Sigmoid colon (tissue), 4 donors: ENCODE measurements at regions not wholly inside any gene's neighbourhood (a gene's known extent, or its start where the extent isn't known, plus 50 kb on each side); places are given as distances from the start of the nearest gene placed in this dataset.

Experiments
- EP300 ChIP-seq, 4 donors: sonication (generic); formaldehyde crosslinking; IDR thresholded peaks; one replicate each; pipeline ENCODE4 v1.6.1; 2017; ENCODE audit warnings: antibody characterized with exemption in 4 of 4
- POLR2A ChIP-seq, 2 donors: fragments of 450-650 bp; IDR thresholded peaks; one replicate each; pipeline ENCODE4 v1.6.1; 2016; ENCODE audit warnings: antibody characterized with exemption in 2 of 2, mild to moderate bottlenecking in 2 of 2, moderate library complexity in 2 of 2
- POLR2AphosphoS5 ChIP-seq, 4 donors: sonication (generic); formaldehyde crosslinking; IDR thresholded peaks; one replicate each; pipeline ENCODE4 v1.6.1; 2017; ENCODE audit warnings: antibody characterized with exemption in 4 of 4
- TF ChIP-seq, protein P1 (sequence below), 4 experiments: fragments of 450-650 bp in 3 of 4; fragments of 200-600 bp in 1 of 4; IDR thresholded peaks; one replicate each; pipeline ENCODE4 v1.5.1; 2016 to 2019; ENCODE audit warnings: antibody characterized with exemption in 4 of 4, mild to moderate bottlenecking in 3 of 4, moderate library complexity in 2 of 4

DNA sequence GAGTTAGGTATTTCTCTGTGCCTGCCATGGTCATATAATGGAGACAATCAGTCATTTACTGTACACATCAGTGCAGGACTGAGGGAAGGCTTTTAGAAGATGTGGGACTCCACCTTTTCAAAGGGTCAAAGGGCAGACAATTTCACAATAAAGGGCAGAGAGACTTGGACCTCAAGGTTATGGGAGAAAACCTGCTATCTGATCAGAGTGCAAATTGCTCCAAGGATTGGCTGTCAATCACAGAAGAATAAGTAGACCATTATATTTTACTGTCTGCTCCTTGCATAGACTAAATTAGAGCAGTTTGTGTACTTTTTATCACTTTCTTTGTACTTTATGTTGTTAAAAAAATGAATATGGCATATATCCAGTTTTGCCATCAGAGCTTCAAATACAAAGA lies 314.9 kb upstream of the ATP11B start:
- TF ChIP-seq POLR2A (IDR thresholded peaks at IDR 0.05) (no peak), POLR2AphosphoS5 (IDR thresholded peaks at IDR 0.05) (no peak), EP300 (IDR thresholded peaks at IDR 0.05) (no peak)
- TF ChIP-seq, protein P1, sequence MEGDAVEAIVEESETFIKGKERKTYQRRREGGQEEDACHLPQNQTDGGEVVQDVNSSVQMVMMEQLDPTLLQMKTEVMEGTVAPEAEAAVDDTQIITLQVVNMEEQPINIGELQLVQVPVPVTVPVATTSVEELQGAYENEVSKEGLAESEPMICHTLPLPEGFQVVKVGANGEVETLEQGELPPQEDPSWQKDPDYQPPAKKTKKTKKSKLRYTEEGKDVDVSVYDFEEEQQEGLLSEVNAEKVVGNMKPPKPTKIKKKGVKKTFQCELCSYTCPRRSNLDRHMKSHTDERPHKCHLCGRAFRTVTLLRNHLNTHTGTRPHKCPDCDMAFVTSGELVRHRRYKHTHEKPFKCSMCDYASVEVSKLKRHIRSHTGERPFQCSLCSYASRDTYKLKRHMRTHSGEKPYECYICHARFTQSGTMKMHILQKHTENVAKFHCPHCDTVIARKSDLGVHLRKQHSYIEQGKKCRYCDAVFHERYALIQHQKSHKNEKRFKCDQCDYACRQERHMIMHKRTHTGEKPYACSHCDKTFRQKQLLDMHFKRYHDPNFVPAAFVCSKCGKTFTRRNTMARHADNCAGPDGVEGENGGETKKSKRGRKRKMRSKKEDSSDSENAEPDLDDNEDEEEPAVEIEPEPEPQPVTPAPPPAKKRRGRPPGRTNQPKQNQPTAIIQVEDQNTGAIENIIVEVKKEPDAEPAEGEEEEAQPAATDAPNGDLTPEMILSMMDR (IDR thresholded peaks at IDR 0.05) = no peak
